KMS-11 (cell line): ENCODE measurements at regions not wholly inside any gene's neighbourhood (a gene's known extent, or its start where the extent isn't known, plus 50 kb on each side); places are given as distances from the start of the nearest gene placed in this dataset.

ENCODE experiments used
- H2AFZ ChIP-seq: fragments of 200-600 bp; sonication (generic); 2 replicates; pipeline ENCODE4 v1.6.1; 2016; ENCODE audit warnings: antibody characterized with exemption, mixed run types, low read depth
- H3K27ac ChIP-seq: fragments of 200-600 bp; sonication (generic); 2 replicates; pipeline ENCODE4 v1.6.1; 2016; ENCODE audit warnings: mild to moderate bottlenecking, mixed run types
- H3K27me3 ChIP-seq: fragments of 200-600 bp; sonication (generic); 2 replicates; pipeline ENCODE4 v1.6.1; 2017; ENCODE audit warnings: mild to moderate bottlenecking, low read depth, mixed run types, moderate library complexity; ENCODE audit not compliant: insufficient read depth
- H3K36me3 ChIP-seq: fragments of 200-600 bp; sonication (generic); 2 replicates; pipeline ENCODE4 v1.6.1; 2017; ENCODE audit warnings: mild to moderate bottlenecking, mixed run types; ENCODE audit not compliant: insufficient read depth
- H3K4me1 ChIP-seq: fragments of 200-600 bp; sonication (generic); 2 replicates; pipeline ENCODE4 v1.6.1; 2016; ENCODE audit warnings: mild to moderate bottlenecking, low read depth, mixed run types; ENCODE audit not compliant: poor library complexity, severe bottlenecking
- H3K4me2 ChIP-seq: fragments of 200-600 bp; sonication (generic); 2 replicates; pipeline ENCODE4 v1.7.0; 2016; ENCODE audit warnings: mild to moderate bottlenecking, mixed run types
- H3K4me3 ChIP-seq: fragments of 200-600 bp; sonication (generic); IDR thresholded peaks from 2 replicates; pipeline ENCODE4 v1.6.1; 2017; ENCODE audit warnings: low read depth, low read length, mixed read lengths; ENCODE audit not compliant: insufficient read depth
- H3K79me2 ChIP-seq: fragments of 200-600 bp; sonication (generic); 2 replicates; pipeline ENCODE4 v1.6.1; 2016; ENCODE audit warnings: low read depth, mixed run types; ENCODE audit not compliant: insufficient read depth
- H3K9ac ChIP-seq: fragments of 200-600 bp; sonication (generic); 2 replicates; pipeline ENCODE4 v1.6.1; 2016; ENCODE audit warnings: mild to moderate bottlenecking, mixed run types
- H4K20me1 ChIP-seq: fragments of 200-600 bp; sonication (generic); 2 replicates; pipeline ENCODE4 v1.6.1; 2016; ENCODE audit warnings: mild to moderate bottlenecking, mixed run types; ENCODE audit not compliant: insufficient read depth
- CTCF ChIP-seq: fragments of 200-600 bp; sonication (generic); conservative IDR thresholded peaks from 2 replicates; pipeline ENCODE4 v1.6.1; 2017; ENCODE audit warnings: low read depth, mild to moderate bottlenecking, antibody characterized with exemption, low read length, moderate library complexity, mixed read lengths

GRCh38 chr6:9537381-9537780 is 877.5 kb downstream of the TFAP2A start:
- Histone ChIP-seq H3K4me2 (no peak overlapping the region), H3K36me3 (no peaks in the 10 kb centered on the region), H2AFZ (no peak overlapping the region), H4K20me1 (no peaks in the 10 kb centered on the region), H3K4me3 (no peak overlapping the region), H3K27me3 (no peaks in the 10 kb centered on the region), H3K79me2 (no peaks in the 10 kb centered on the region), H3K27ac (no peak overlapping the region), H3K4me1 (no peaks in the 10 kb centered on the region), H3K9ac (no peak overlapping the region)
- no peak for TF ChIP-seq CTCF

- Histone ChIP-seq H3K27me3 (no peaks in the 10 kb centered on the region), H3K4me1 (no peaks in the 10 kb centered on the region), H3K9ac (no peak overlapping the region), H3K27ac (no peak overlapping the region), H3K4me2 (no peak overlapping the region), H3K36me3 (no peaks in the 10 kb centered on the region), H3K4me3 (no peak overlapping the region), H2AFZ (no peak overlapping the region), H3K79me2 (no peaks in the 10 kb centered on the region), H4K20me1 (no peaks in the 10 kb centered on the region)
- no peak for TF ChIP-seq CTCF
These were observed 879.8 kb downstream of the TFAP2A start for GRCh38 chr6:9535106-9535505.

DNA sequence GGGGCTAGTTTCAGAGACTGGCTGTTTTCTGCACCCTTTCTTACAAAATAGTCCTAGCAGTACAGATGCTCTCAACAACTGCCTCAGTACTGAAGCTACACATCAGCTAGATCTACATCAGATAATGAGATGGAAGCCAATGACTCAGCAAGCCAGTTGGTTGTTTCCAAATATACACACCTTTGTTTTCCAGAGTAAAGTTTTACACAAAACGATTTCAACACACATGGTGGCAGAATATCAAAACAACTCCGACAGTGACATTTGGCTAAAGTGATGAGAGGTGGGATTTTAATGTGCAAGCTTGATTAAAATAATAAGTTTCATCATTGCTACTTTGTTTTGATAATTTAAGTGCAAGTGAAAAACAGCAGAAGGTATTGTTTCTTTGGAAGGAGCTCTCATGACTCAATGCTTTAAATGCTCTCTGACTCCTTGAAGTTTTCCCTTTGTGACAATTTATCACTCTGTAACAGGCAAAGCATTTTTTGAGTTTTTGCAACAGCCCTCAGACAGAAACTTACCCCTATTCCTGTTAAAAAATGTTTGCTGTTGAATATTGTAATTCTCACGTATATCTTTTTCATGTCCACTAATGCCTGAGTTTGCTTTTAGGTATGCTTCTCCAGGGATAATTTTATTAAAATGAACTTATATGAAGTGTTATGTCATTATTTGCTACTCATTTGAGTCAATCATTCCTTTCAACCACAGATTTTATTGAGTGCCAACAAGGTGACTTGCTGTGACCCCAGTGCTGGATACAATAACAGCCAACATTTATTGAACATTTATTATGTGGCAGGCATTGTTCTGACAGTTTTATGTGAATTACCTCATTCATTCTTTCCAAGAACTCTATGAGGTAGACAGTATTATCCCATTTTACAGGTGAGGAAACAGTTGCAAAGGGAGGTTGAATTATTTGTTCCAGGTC is 882.0 kb downstream of the TFAP2A start:
- H3K27ac ChIP-seq, result no peak overlapping the region
- no peaks in the 10 kb centered on the region for H4K20me1 ChIP-seq
- H3K9ac ChIP-seq, result no peak overlapping the region
- TF ChIP-seq CTCF, result no peak
- no peaks in the 10 kb centered on the region for H3K27me3 ChIP-seq
- no peak overlapping the region for H3K4me2 ChIP-seq
- H3K4me3 ChIP-seq, result no peak overlapping the region
- no peaks in the 10 kb centered on the region for H3K79me2 ChIP-seq
- H2AFZ ChIP-seq, result no peak overlapping the region
- H3K4me1 ChIP-seq, result no peaks in the 10 kb centered on the region
- no peaks in the 10 kb centered on the region for H3K36me3 ChIP-seq

DNA sequence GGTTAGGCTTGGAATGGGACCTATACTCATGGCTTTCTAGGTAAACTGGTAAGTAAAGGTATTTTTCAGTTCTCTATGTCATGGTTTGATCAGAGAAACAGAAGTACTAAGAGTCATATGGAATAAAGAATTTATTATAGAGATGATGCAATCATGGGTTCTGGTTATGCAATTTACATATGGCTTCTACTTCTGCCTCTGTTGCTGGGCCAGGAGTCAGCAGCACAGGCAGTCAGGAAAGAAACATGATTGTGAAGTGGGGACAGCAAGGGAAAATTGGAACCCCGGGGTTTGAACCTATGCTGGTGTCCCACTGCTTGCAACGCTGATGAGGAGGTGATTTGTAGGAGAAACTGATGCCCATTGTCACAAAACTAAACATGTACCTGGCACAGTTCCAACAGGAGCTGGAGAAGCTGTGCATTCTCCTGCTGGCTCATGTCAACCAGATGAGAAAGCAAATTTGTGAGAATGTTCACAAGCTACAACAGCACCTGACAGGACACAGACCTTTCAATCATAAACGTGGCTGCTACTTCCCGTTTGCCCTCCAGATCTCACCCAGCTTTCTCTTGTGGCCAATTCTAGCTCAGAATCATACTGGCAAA is 887.1 kb downstream of the TFAP2A start:
- H3K27me3 ChIP-seq, result no peaks in the 10 kb centered on the region
- no peak overlapping the region for H2AFZ ChIP-seq
- no peak overlapping the region for H3K4me3 ChIP-seq
- H3K36me3 ChIP-seq, result no peaks in the 10 kb centered on the region
- no peaks in the 10 kb centered on the region for H3K79me2 ChIP-seq
- H3K27ac ChIP-seq, result no peak overlapping the region
- no peaks in the 10 kb centered on the region for H3K4me1 ChIP-seq
- no peak overlapping the region for H3K9ac ChIP-seq
- H3K4me2 ChIP-seq, result no peak overlapping the region
- no peaks in the 10 kb centered on the region for H4K20me1 ChIP-seq
- no peak for TF ChIP-seq CTCF
